ENCODE measurements at regions not wholly inside any gene's neighbourhood (a gene's known extent, or its start where the extent isn't known, plus 50 kb on each side); places are given as distances from the start of the nearest gene placed in this dataset.

DNA sequence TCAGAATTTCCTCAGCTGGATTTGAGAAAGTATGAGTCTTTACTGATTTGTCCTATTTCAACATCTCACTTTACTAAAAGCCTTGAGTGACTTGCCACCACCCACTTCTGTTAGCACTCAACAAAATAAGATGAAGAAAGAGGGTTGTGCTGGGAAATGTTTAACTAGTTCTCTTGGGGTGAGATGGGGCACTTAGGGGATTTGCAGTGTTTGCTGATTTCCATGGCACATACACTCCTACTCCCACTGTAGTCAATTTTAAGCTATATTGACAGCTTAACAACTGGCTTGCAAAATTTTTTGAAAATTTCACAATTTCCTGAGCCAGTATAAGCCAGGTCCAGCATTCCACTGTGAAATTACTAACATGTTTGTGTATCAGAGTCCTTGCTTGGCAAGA is 463.1 kb upstream of the ARHGEF26 start:
- intact Hi-C loops (cut with micrococcal nuclease): no loop called here
- ATAC-seq (no peak), DNase-seq (no peak)

GRCh38 chr3:153666991-153667740 is 454.0 kb upstream of the ARHGEF26 start:
- intact Hi-C loops (cut with micrococcal nuclease): no loop called here
- DNase-seq (no peak), ATAC-seq (no peak)

DNA sequence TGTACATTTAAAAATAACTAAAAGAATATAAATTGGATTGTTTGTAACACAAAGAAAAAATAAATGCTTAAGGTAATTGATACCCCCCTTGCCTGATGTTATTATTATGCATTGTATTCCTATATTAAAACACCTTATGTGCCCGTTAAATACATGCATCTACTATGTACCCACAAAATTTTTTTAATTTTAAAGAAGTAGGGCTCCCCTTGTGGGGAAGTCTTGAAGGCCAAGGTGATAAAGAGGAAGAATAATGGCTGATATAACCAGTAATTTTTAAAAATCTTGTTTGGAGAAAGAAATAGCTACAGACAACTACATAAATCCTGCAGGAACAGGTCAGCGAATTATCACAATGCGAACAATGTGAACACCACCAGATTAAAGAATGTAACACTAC is 451.7 kb upstream of the ARHGEF26 start:
- intact Hi-C loops (cut with micrococcal nuclease): no loop called here
- DNase-seq: no peak
- ATAC-seq: no peak

GRCh38 chr3:153670577-153670976 is 450.6 kb upstream of the ARHGEF26 start:
- intact Hi-C loops (cut with micrococcal nuclease): no loop called here
- DNase-seq: no peak
- no peak for ATAC-seq

DNA sequence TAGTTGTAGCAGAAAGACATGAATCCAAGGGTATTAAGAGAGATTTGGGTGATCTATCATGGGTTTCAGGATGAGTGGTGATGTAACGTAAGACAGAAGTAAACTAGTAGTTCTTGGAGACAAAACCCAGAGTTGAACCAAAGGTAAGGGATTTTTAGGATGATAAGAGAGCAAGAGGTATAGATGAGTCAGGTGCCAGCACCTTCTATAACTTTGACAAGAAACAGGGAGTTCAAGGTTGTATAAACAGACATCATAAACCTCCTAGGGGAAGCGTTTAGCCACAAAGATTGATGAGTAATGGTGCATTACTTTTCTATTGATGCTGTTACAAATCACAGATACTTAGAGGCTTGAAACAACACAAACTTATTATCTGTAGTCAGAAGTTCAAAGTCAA is 447.3 kb upstream of the ARHGEF26 start:
- intact Hi-C loops (cut with micrococcal nuclease): no loop called here
- ATAC-seq: no peak

DNA sequence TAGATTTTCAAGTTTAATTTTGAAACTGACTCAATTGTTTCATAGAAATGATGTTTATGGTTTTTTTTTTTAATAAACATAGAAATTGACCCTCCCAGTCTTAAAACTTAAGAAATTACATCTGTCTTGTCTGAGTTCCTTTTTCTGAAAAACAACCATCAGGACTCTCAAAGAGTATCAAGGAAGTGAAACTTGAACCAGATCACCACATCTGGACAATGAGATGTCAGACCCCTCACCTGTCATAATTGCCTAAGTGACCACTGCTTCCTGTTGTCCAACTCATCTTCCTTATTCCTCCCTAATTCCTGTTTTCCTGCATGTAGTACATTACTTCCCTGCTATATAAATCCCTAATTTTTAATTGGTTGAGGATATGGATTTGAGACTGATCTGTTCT is 441.5 kb upstream of the ARHGEF26 start:
- DNase-seq (no peak), ATAC-seq (no peak)
- intact Hi-C loops (cut with micrococcal nuclease): no loop called here

More for the DNA sequence above, 447.3 kb upstream of the ARHGEF26 start:
- no peak for DNase-seq

DNA sequence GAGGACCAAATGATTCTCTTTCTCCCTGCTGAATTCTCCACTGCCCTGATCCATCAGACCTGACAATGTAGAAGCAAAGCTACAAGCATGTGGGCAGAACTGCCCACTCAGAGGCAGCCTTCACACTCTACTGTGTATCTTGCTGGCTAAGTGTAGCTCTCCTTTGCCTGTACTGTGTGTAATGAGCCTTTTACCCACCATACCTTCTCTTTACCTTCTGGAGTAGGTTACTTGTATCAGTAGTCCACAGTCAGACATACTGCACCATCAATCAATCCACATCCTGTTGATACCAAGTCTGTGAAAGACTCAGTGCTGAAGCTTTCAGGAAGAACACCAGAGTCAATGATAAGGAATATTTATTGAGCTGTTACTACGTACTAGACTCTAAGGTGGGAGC is 440.7 kb upstream of the ARHGEF26 start:
- ATAC-seq (no peak), DNase-seq (no peak)
- intact Hi-C loops (cut with micrococcal nuclease): no loop called here

GRCh38 chr3:153681057-153681456 is 440.1 kb upstream of the ARHGEF26 start:
- DNase-seq: no peak
- no peak for ATAC-seq
- intact Hi-C loops (cut with micrococcal nuclease): no loop called here

DNA sequence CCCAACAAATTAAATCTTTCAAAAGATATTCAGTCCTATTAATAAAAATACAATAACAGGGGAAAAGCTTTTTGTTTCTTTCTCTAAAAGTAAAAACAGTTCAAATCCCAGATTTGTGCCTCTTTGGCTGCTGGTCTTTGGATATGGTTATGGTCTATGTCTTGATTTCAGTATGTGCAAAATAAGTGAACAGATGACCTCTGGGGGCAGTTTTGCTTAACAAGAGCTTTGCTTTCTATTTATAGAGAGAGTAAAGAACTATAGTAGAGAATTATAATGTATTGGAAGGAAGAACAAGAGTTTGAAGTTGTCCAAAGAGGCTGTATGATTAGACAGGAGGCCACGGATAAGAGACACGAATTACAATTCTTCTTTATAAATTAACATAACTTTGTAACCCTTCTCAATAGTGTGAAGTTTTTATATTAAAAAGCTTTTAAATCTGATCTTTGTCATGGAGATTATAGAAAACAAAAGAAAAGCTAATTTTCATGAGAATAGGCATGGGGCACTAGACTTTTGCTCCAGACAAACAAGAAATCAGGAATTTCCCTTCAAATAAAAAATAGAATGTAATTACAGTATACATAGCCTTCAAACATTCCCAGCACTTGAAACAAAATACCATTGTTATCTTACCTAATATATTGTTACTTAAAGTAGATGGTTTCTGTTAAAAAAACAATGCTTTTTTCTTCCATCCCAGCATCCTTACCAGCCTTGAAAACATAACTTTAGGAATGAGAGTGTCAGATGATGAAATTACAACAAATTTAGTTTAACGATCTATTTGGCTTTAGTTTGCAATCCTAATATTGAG is 432.7 kb upstream of the ARHGEF26 start:
- intact Hi-C loops (cut with micrococcal nuclease): no loop called here
- ATAC-seq (no peak), DNase-seq (no peak)

DNA sequence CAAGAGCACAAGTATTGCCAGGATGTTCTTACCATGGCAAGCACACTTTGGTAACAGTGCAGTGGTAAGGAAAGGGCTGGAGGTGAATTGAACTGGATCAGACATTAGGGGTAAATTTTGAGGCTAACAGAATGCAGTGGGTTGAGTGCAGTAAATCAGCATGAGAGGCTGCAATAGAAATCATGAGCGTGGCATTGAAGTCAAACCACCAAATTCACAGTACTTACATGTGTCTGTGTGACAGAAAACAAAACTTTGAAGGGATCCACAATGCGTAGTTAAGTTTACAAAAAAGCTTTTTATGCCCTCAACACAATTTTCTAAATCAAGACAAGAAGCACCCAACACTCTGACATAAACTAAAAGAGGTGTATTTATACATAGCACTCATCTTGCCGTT is 428.0 kb upstream of the ARHGEF26 start:
- intact Hi-C loops (cut with micrococcal nuclease): no loop called here
- no peak for DNase-seq
- ATAC-seq: no peak

- no peak for ATAC-seq
- intact Hi-C loops (cut with micrococcal nuclease): no loop called here
- DNase-seq: no peak
These were observed 419.1 kb upstream of the ARHGEF26 start for GRCh38 chr3:153702106-153702505.

GRCh38 chr3:153704115-153704514 is 417.1 kb upstream of the ARHGEF26 start:
- intact Hi-C loops (cut with micrococcal nuclease): no loop called here
- no peak for DNase-seq
- no peak for ATAC-seq

- no peak for ATAC-seq
- intact Hi-C loops (cut with micrococcal nuclease): no loop called here
- DNase-seq: no peak
These were observed 414.5 kb upstream of the ARHGEF26 start for GRCh38 chr3:153706706-153707105.

DNA sequence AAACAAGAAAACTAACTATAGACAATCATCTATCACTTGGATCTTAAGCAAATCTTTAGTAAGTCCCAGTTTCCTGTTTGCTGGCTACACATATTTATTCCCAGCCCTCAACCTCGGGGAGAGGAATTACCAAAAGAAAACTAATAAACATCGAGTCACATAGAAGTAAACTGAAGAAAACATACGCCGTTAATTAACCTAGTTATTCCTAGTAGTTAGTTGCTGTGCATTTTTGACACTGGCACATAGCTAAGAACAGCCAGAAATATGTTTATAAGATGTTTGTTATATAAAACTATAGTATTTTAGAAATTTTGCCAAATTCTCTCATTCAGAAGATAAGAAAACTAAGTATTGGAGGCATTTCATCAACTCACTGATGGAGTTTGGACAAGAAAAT is 407.2 kb upstream of the ARHGEF26 start:
- ATAC-seq (no peak), DNase-seq (no peak)
- intact Hi-C loops (cut with micrococcal nuclease): no loop called here

DNA sequence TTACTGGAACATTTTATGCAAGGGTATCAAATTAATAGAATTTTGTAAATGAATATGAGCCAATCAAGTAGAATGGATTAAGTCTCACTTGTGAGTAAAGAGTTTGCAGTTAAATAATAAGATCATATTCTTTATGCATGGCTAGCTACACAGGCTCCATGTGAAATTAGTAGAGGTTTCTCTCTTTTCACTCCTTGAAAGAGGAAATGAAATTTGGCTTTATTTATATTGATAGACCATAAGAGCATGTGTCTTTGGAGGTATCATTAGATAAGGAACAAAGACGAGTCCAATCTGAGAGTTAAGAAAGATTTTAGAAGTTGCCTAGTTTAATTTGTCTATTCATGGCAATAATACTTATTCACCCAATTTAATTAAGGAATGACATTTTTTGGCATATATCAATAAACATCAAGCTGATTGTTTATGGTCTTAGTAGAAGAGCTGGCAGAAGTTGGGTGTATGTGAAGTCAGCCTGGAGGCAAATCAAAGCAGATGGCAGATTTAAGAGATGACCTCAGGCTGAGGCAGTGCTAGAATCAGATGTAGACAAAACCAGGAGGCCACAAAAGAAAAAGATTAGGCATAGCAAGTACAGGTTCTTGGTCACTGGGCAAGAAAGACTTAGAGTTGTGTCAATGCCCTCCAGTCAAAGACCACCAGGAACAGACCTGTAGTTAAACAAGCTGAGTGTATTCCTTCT is 406.5 kb upstream of the ARHGEF26 start:
- intact Hi-C loops (cut with micrococcal nuclease): no loop called here
- DNase-seq (no peak), ATAC-seq (no peak)

GRCh38 chr3:153722157-153722556 is 399.0 kb upstream of the ARHGEF26 start:
- no peak for DNase-seq
- intact Hi-C loops (cut with micrococcal nuclease): no loop called here
- no peak for ATAC-seq

GRCh38 chr3:153731071-153731470 is 390.1 kb upstream of the ARHGEF26 start:
- DNase-seq (no peak), ATAC-seq (no peak)
- intact Hi-C loops (cut with micrococcal nuclease): no loop called here

DNA sequence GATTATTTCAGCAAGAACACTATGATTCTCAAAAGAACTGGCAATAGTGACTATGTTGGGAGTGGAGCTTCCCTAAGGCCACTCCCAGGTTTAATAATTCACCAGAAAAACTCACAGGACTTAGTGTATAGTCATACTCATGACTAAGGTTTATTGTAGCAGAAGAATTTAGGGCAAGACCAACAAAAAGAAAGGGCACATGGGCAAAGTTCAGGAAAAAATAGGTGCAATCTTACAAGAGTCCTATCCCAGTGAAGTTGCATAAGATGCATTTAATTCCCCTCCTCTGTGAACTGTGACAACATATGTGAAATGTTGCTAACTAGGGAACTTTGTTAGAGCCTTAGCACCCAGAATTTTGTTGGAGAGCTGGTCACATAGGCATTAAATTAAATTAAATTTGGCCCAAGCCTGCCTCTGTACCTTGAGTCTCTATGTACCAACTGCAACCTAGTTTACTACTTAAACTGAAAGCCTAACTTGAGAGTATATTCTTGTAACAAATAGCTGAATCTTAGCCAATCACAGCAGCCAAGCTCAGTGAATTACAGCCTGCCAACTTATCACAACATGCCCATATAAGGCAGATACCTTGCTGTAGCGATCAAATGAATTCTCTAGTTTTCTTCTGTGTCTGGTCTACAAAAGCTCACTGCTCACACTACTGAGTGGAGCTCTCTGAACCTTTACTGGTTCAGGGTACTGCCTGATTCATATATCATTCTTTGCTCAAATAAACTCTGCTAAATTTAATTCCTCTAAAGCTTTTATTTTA is 386.2 kb upstream of the ARHGEF26 start:
- intact Hi-C loops (cut with micrococcal nuclease): no loop called here
- ATAC-seq (no peak), DNase-seq (no peak)

DNA sequence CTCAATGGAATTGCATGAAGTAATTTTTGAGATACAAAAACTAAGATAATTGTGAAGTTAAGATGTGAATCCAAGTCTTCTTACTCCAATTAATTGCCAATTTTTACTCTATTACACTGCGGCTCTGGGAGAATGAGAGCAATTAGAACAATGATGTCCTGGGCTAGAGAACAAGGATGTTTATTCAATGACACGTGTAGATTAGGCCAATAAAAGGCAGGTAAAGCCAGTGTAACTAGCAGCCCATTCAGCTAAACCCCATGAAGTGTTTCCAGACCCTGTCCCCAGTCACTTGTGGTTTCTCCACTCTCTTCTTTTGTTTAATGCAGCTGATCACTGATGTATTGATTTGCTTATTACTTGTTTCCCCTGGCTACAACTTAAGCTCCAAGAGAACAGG is 381.1 kb upstream of the ARHGEF26 start:
- no peak for DNase-seq
- intact Hi-C loops (cut with micrococcal nuclease): no loop called here
- no peak for ATAC-seq

GRCh38 chr3:153744889-153745288 is 376.3 kb upstream of the ARHGEF26 start:
- ATAC-seq (no peak), DNase-seq (no peak)
- intact Hi-C loops (cut with micrococcal nuclease): no loop called here

Measured in left ventricle myocardium superior (tissue), 1 donor.